B cell (primary cell): ENCODE measurements at regions not wholly inside any gene's neighbourhood (a gene's known extent, or its start where the extent isn't known, plus 50 kb on each side); places are given as distances from the start of the nearest gene placed in this dataset.

Source experiments
- ATAC-seq: fragments of 200-7000 bp; cut with Tn5 transposase; one replicate; pipeline ENCODE4 v1.10.0; 2021; ENCODE audit warnings: low read depth, mild to moderate bottlenecking, moderate number of reproducible peaks, moderate library complexity
- CTCF ChIA-PET: fragments of 350-600 bp; sonication (Branson Sonifier 250); formaldehyde crosslinking; loops from one replicate; lab custom pipeline; 2021; ENCODE audit warnings: antibody characterized with exemption, inconsistent platforms; lab: Charles Lee
- POLR2A ChIA-PET: fragments of 350-600 bp; sonication (Branson Sonifier 250); formaldehyde crosslinking; loops from one replicate; lab custom pipeline; 2021; ENCODE audit warnings: antibody characterized with exemption; lab: Charles Lee
- DNase-seq: peaks from one replicate; pipeline ENCODE4 v3.0.0; 2013
- H2AFZ ChIP-seq: 2 replicates; pipeline ENCODE4 v1.6.1; 2012; ENCODE audit warnings: mild to moderate bottlenecking, low read depth, low read length; ENCODE audit not compliant: insufficient read depth, poor library complexity, severe bottlenecking
- H3K27ac ChIP-seq, 2 donors: 1 replicate in 1 of 2; 2 replicates in 1 of 2; pipeline ENCODE4 v1.5.1; 2012 to 2013; ENCODE audit warnings: low read length in 2 of 2, mild to moderate bottlenecking in 2 of 2, moderate library complexity in 1 of 2
- H3K27me3 ChIP-seq, 4 experiments: fragments of 200-600 bp in 1 of 4; sonication (generic) in 1 of 4; replicated peaks in 1 of 4; 1 replicate in 2 of 4; 2 replicates in 2 of 4; pipeline versions ENCODE4 v1.6.1 to v1.7.0; 2013 to 2016; ENCODE audit warnings: low read length in 3 of 4, mild to moderate bottlenecking in 2 of 4, mixed read lengths in 1 of 4, moderate library complexity in 1 of 4; ENCODE audit not compliant: insufficient read depth in 4 of 4, control insufficient read depth in 3 of 4; ENCODE audit errors: control extremely low read depth in 1 of 4
- H3K36me3 ChIP-seq, 2 experiments: replicated peaks in 1 of 2; 1 replicate in 1 of 2; 2 replicates in 1 of 2; pipeline versions ENCODE4 v1.6.1 to v1.7.1; 2013; ENCODE audit warnings: low read length in 1 of 2; ENCODE audit not compliant: insufficient read depth in 2 of 2, control insufficient read depth in 1 of 2; ENCODE audit errors: control extremely low read depth in 1 of 2, extremely low read depth in 1 of 2
- H3K4me1 ChIP-seq, 2 donors: fragments of 200-600 bp in 1 of 2; sonication (generic) in 1 of 2; 1 replicate in 1 of 2; 2 replicates in 1 of 2; pipeline versions ENCODE4 v1.5.1 to v1.6.1; 2013 to 2017; ENCODE audit warnings: low read length in 2 of 2; ENCODE audit not compliant: control insufficient read depth in 2 of 2, insufficient read depth in 2 of 2
- H3K4me2 ChIP-seq: replicated peaks from 2 replicates; pipeline ENCODE3; 2012; ENCODE audit warnings: mild to moderate bottlenecking, low read depth, low read length; ENCODE audit not compliant: poor library complexity, severe bottlenecking
- H3K4me3 ChIP-seq, 5 experiments: fragments of 200-600 bp in 1 of 5; sonication (generic) in 1 of 5; 1 replicate in 3 of 5; 2 replicates in 2 of 5; pipeline versions ENCODE4 v1.5.1 to v1.7.0; 2011 to 2016; ENCODE audit warnings: low read length in 4 of 5, mild to moderate bottlenecking in 4 of 5, low read depth in 2 of 5, control low read depth in 1 of 5, moderate library complexity in 1 of 5; ENCODE audit not compliant: insufficient read depth in 1 of 5; ENCODE audit errors: control extremely low read depth in 1 of 5, extremely low read depth in 1 of 5
- H3K79me2 ChIP-seq: fragments of 200-600 bp; sonication (generic); one replicate; pipeline ENCODE4 v1.6.0; 2016; ENCODE audit warnings: low read length; ENCODE audit not compliant: control insufficient read depth, insufficient read depth
- H3K9ac ChIP-seq: fragments of 200-600 bp; sonication (generic); 2 replicates; pipeline ENCODE4 v1.6.1; 2017; ENCODE audit warnings: mild to moderate bottlenecking, low read length, moderate library complexity
- H3K9me3 ChIP-seq, 3 donors: one replicate each; pipeline versions ENCODE4 v1.6.1 to v1.7.1; 2013; ENCODE audit warnings: low read length in 2 of 3; ENCODE audit not compliant: control insufficient read depth in 2 of 3, insufficient read depth in 1 of 3; ENCODE audit errors: control extremely low read depth in 1 of 3
- H4K20me1 ChIP-seq: 2 replicates; pipeline ENCODE4 v1.6.0; 2012; ENCODE audit warnings: mild to moderate bottlenecking, low read length; ENCODE audit not compliant: insufficient read depth, control insufficient read depth, poor library complexity, severe bottlenecking
- H3K27ac Mint-ChIP-seq: one replicate; pipeline ENCODE4 v1.8.0; 2021; ENCODE audit warnings: mixed read lengths
- H3K27me3 Mint-ChIP-seq: one replicate; pipeline ENCODE4 v1.8.0; 2021; ENCODE audit warnings: mixed read lengths
- H3K4me1 Mint-ChIP-seq: one replicate; pipeline ENCODE4 v1.8.0; 2021; ENCODE audit warnings: mixed read lengths
- H3K4me3 Mint-ChIP-seq: one replicate; pipeline ENCODE4 v1.8.0; 2021; ENCODE audit warnings: mixed read lengths
- H3K9me3 Mint-ChIP-seq: one replicate; pipeline ENCODE4 v1.8.0; 2022; ENCODE audit warnings: mixed read lengths; ENCODE audit not compliant: insufficient read depth
- EZH2 ChIP-seq: IDR thresholded peaks from 2 replicates; pipeline ENCODE4 v1.6.1; 2012; ENCODE audit warnings: borderline replicate concordance, low read depth, mild to moderate bottlenecking, moderate library complexity, low read length; ENCODE audit not compliant: insufficient read depth, poor library complexity, severe bottlenecking
- WGBS: methylation state at CpG from one replicate; pipeline ENCODE4 v1.1.5; 2013; ENCODE audit warnings: missing lambda C conversion rate; ENCODE audit not compliant: insufficient coverage; 5-methylcytosine and 5-hydroxymethylcytosine counted together
- intact Hi-C: fragments of 100-400 bp; cut with micrococcal nuclease; formaldehyde crosslinking; loops from one replicate; pipeline ENCODE4 v1.10.0; 2022
- TF ChIP-seq, protein P1 (sequence below): fragments of 200-600 bp; IDR thresholded peaks from one replicate; pipeline ENCODE4 v1.8.0; 2022; ENCODE audit warnings: antibody characterized with exemption, mild to moderate bottlenecking

DNA sequence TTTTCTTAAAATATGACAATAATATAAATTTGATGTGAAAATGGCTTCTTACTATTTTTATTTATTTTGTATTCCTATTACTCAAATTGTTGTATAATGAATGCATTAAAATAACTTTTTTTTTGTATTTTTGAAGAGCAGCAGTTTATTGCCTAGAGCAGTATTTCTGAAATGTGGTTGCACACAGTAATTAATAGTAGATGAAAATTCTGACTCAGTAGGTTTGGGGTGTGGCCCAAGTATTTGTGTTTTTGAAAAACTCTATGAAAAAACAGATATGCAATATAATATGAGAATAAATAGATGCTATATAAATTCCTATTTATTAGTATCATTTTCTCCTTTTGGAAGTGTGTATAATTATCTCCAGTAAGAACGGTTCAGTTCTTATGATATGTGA lies 2225.3 kb upstream of the C9orf72 start:
- TF ChIP-seq, protein P1, sequence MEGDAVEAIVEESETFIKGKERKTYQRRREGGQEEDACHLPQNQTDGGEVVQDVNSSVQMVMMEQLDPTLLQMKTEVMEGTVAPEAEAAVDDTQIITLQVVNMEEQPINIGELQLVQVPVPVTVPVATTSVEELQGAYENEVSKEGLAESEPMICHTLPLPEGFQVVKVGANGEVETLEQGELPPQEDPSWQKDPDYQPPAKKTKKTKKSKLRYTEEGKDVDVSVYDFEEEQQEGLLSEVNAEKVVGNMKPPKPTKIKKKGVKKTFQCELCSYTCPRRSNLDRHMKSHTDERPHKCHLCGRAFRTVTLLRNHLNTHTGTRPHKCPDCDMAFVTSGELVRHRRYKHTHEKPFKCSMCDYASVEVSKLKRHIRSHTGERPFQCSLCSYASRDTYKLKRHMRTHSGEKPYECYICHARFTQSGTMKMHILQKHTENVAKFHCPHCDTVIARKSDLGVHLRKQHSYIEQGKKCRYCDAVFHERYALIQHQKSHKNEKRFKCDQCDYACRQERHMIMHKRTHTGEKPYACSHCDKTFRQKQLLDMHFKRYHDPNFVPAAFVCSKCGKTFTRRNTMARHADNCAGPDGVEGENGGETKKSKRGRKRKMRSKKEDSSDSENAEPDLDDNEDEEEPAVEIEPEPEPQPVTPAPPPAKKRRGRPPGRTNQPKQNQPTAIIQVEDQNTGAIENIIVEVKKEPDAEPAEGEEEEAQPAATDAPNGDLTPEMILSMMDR: no peak
- no peak for TF ChIP-seq EZH2
- no peaks in the 10 kb centered on the region for H3K27me3 ChIP-seq
- no peak overlapping the region for H3K27ac ChIP-seq
- Mint-ChIP-seq H3K27me3 (no peaks in the 10 kb centered on the region), H3K4me1 (no peaks in the 10 kb centered on the region), H3K4me3 (no peak overlapping the region), H3K9me3 (no peaks in the 10 kb centered on the region), H3K27ac (no peak overlapping the region)
- no CpG with 5 or more reads among the region's 1 CpG for WGBS
- POLR2A ChIA-PET: no interaction called here
- DNase-seq (no peak), ATAC-seq (no peak)
- H3K9ac ChIP-seq: no peak overlapping the region
- H3K36me3 ChIP-seq: no peaks in the 10 kb centered on the region
- H3K4me1 ChIP-seq: no peaks in the 10 kb centered on the region
- H3K79me2 ChIP-seq: no peaks in the 10 kb centered on the region
- no peak overlapping the region for H3K4me3 ChIP-seq
- CTCF ChIA-PET: no interaction called here
- no peak overlapping the region for H3K4me2 ChIP-seq
- H2AFZ ChIP-seq: no peak overlapping the region
- intact Hi-C loops: no loop called here
- no peaks in the 10 kb centered on the region for H4K20me1 ChIP-seq
- H3K9me3 ChIP-seq: no peaks in the 10 kb centered on the region

DNA sequence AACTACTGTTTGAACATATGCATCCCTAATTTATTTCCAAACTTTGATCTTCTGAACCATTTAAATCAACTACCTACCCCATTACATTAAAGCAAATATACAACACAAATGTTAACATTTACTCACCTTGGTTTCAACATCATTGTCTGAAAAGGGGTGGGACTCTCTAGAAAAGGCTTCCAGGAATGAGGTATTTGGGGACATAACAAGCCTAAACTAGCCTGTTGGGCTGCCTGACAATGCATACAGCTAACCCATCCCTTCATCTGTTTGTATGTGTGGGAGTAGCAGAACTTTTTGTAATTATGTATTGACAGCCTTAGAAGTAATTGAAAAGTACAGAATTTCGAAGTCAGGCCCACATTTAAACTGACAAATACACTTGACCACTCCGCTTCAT lies 2225.9 kb upstream of the C9orf72 start:
- H3K27ac ChIP-seq: no peak overlapping the region
- H3K9me3 Mint-ChIP-seq: no peaks in the 10 kb centered on the region
- POLR2A ChIA-PET: no interaction called here
- no peak overlapping the region for H3K4me2 ChIP-seq
- no CpG with 5 or more reads among the region's 2 CpGs for WGBS
- H3K27me3 ChIP-seq: no peaks in the 10 kb centered on the region
- no peaks in the 10 kb centered on the region for H3K36me3 ChIP-seq
- H3K4me1 Mint-ChIP-seq: no peaks in the 10 kb centered on the region
- no peaks in the 10 kb centered on the region for H4K20me1 ChIP-seq
- no peaks in the 10 kb centered on the region for H3K4me1 ChIP-seq
- TF ChIP-seq, protein P1: no peak
- no peak for TF ChIP-seq EZH2
- no peak overlapping the region for H3K27ac Mint-ChIP-seq
- CTCF ChIA-PET: no interaction called here
- H3K27me3 Mint-ChIP-seq: no peaks in the 10 kb centered on the region
- no peak for DNase-seq
- intact Hi-C loops: no loop called here
- H3K9me3 ChIP-seq: no peaks in the 10 kb centered on the region
- ATAC-seq: no peak
- H3K79me2 ChIP-seq: no peaks in the 10 kb centered on the region
- no peak overlapping the region for H2AFZ ChIP-seq
- H3K4me3 ChIP-seq: no peak overlapping the region
- no peak overlapping the region for H3K9ac ChIP-seq
- H3K4me3 Mint-ChIP-seq: no peak overlapping the region
